K562 (cell line): ENCODE measurements at regions not wholly inside any gene's neighbourhood (a gene's known extent, or its start where the extent isn't known, plus 50 kb on each side); places are given as distances from the start of the nearest gene placed in this dataset.

Source experiments
- CBFA2T3 ChIP-seq: fragments of 450-650 bp; IDR thresholded peaks from 2 replicates; pipeline ENCODE4 v1.6.1; 2017
- CHD2 ChIP-seq: IDR thresholded peaks from 2 replicates; pipeline ENCODE4 v1.6.1; 2011; ENCODE audit warnings: low read depth, low read length
- CSDE1 ChIP-seq, 2 experiments: fragments of 450-650 bp; IDR thresholded peaks; 2 replicates each; pipeline ENCODE4 v1.6.1; 2016; ENCODE audit warnings: mild to moderate bottlenecking in 1 of 2
- GTF2F1 ChIP-seq: IDR thresholded peaks from 2 replicates; pipeline ENCODE4 v1.6.1; 2011; ENCODE audit warnings: low read depth, low read length, improper control_type of control experiment
- ILK ChIP-seq: fragments of 450-650 bp; IDR thresholded peaks from 2 replicates; pipeline ENCODE4 v1.6.1; 2016; ENCODE audit warnings: missing genetic modification characterization, low read depth, mild to moderate bottlenecking, missing compliant biosample characterization, moderate library complexity, borderline replicate concordance
- JUND ChIP-seq, 2 experiments: IDR thresholded peaks; 2 replicates in 1 of 2; 3 replicates in 1 of 2; pipeline ENCODE4 v1.6.1; 2011; ENCODE audit warnings: borderline replicate concordance in 2 of 2, low read depth in 2 of 2, low read length in 2 of 2, improper control_type of control experiment in 1 of 2, missing biosample characterization in 1 of 2, missing genetic modification characterization in 1 of 2, missing genetic modification reagents in 1 of 2
- KLF10 ChIP-seq: fragments of 250-450 bp; sonication (Bioruptor Pico); IDR thresholded peaks from 2 replicates; pipeline ENCODE4 v1.6.1; 2021; ENCODE audit warnings: matching md5 sums
- KLF6 ChIP-seq: fragments of 250-450 bp; sonication (Bioruptor Pico); IDR thresholded peaks from 2 replicates; pipeline ENCODE4 v1.4.0; 2020; ENCODE audit warnings: mild to moderate bottlenecking, moderate library complexity, borderline replicate concordance
- MIER1 ChIP-seq: fragments of 450-650 bp; IDR thresholded peaks from 2 replicates; pipeline ENCODE4 v1.6.1; 2016; ENCODE audit warnings: antibody characterized with exemption, mild to moderate bottlenecking, low read depth
- NUFIP1 ChIP-seq: fragments of 450-650 bp; IDR thresholded peaks from 2 replicates; pipeline ENCODE4 v1.6.1; 2018; ENCODE audit not compliant: partially characterized antibody
- OTX1 ChIP-seq: fragments of 450-650 bp; formaldehyde crosslinking; IDR thresholded peaks from 2 replicates; pipeline ENCODE4 v1.4.0; 2022; ENCODE audit warnings: mild to moderate bottlenecking
- PHTF2 ChIP-seq: fragments of 250-450 bp; sonication (Bioruptor Pico); IDR thresholded peaks from 2 replicates; pipeline ENCODE4 v1.5.0; 2021; ENCODE audit warnings: mild to moderate bottlenecking
- PML ChIP-seq: IDR thresholded peaks from 2 replicates; pipeline ENCODE4 v1.6.1; 2012; ENCODE audit warnings: low read length, inconsistent platforms
- POLR3G ChIP-seq: IDR thresholded peaks from 2 replicates; pipeline ENCODE4 v1.6.1; 2011; ENCODE audit not compliant: insufficient read length, insufficient replicate concordance; ENCODE audit errors: extremely low read depth
- RAD21 ChIP-seq, 2 experiments: fragments of 250-450 bp in 1 of 2; fragments of 450-650 bp in 1 of 2; sonication (Bioruptor Pico) in 1 of 2; formaldehyde crosslinking in 1 of 2; IDR thresholded peaks in 1 of 2; conservative IDR thresholded peaks in 1 of 2; 2 replicates each; pipeline versions ENCODE4 v1.4.0 to v1.8.0; 2020 to 2022; ENCODE audit warnings: mild to moderate bottlenecking in 2 of 2, moderate library complexity in 1 of 2
- RBM15 ChIP-seq: fragments of 200-400 bp; formaldehyde crosslinking; IDR thresholded peaks from 2 replicates; pipeline ENCODE4 v1.6.1; 2018; ENCODE audit warnings: mild to moderate bottlenecking, low read length, moderate library complexity; ENCODE audit not compliant: insufficient read depth
- RFX5 ChIP-seq: IDR thresholded peaks from 2 replicates; pipeline ENCODE4 v1.6.1; 2011; ENCODE audit warnings: low read depth, mild to moderate bottlenecking, improper control_type of control experiment, low read length
- SMARCC2 ChIP-seq: fragments of 450-650 bp; IDR thresholded peaks from 2 replicates; pipeline ENCODE4 v1.6.1; 2017; ENCODE audit warnings: antibody characterized with exemption, moderate library complexity, mild to moderate bottlenecking, low read depth
- ZNF224 ChIP-seq: sonication (generic); formaldehyde crosslinking; IDR thresholded peaks from 2 replicates; pipeline ENCODE4 v1.8.0; 2022; ENCODE audit warnings: mild to moderate bottlenecking, missing genetic modification reagents
- ZNF354B ChIP-seq: fragments of 250-450 bp; sonication (Bioruptor Pico); IDR thresholded peaks from 2 replicates; pipeline ENCODE4 v1.4.0; 2020
- ZNF436 ChIP-seq: fragments of 250-450, 450-650 bp; sonication (Bioruptor Pico); formaldehyde crosslinking; IDR thresholded peaks from 2 replicates; pipeline ENCODE4 v1.7.0; 2020; ENCODE audit warnings: mild to moderate bottlenecking
- ZNF77 ChIP-seq: fragments of 250-450 bp; sonication (Bioruptor Pico); IDR thresholded peaks from 2 replicates; pipeline ENCODE4 v1.5.0; 2020
- TF ChIP-seq, protein P1 (sequence below): IDR thresholded peaks from 2 replicates; pipeline ENCODE4 v1.6.1; 2011; ENCODE audit not compliant: insufficient read length; ENCODE audit errors: extremely low read depth
- TF ChIP-seq, protein P2 (sequence below): IDR thresholded peaks from 2 replicates; pipeline ENCODE4 v1.6.1; 2014; ENCODE audit warnings: antibody characterized with exemption
- TF ChIP-seq, protein P3 (sequence below): sonication (generic); formaldehyde crosslinking; IDR thresholded peaks from 2 replicates; pipeline ENCODE4 v1.8.0; 2022; ENCODE audit warnings: missing genetic modification reagents, mild to moderate bottlenecking, moderate library complexity, borderline replicate concordance
- TF ChIP-seq, protein P4 (sequence below): fragments of 250-450 bp; sonication (Bioruptor Pico); IDR thresholded peaks from 2 replicates; pipeline ENCODE4 v1.8.0; 2022; ENCODE audit warnings: moderate library complexity, mild to moderate bottlenecking, inconsistent platforms
- TF ChIP-seq, protein P5 (sequence below): sonication (generic); formaldehyde crosslinking; IDR thresholded peaks from 2 replicates; pipeline ENCODE4 v1.8.0; 2022; ENCODE audit warnings: mild to moderate bottlenecking, low read depth, missing genetic modification reagents

DNA sequence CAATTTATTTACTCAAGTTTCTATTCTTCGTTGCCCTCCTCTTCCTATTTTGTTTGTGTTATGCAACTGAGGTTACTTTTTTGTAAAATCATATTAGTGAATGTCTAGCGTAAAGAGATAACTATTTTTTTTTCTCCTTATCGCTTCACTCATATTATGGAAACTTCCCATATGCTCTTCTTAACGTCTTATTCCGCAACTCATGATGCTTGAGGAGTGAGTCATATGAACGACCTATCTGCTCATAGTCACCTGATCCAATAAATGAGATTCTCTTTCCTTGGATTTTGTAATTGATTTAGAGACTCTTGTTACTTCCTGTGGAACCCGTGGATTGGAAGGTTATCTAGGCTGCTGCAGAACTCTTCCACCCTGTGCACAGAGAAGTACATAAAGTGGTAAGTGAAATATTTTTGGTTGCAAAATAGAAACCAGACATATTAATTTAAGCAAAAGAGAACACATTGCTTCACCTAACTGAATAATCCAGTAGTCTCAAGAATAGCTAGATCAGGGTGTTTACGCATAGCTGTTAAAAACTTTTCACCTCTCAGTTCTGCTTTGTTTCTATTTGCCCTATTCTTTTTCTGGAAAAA is 719.3 kb upstream of the SGO1 start (continued):
- TF ChIP-seq CBFA2T3 (peak; percentile 84), ZNF224 (no peak), ZNF436 (CRISPR knock-in tag) (no peak), SMARCC2 (peak; percentile 52; the same call in 1 of the 2 replicates), KLF6 (CRISPR knock-in tag) (no peak), ZNF77 (CRISPR knock-in tag) (no peak), RBM15 (no peak), OTX1 (CRISPR knock-in tag) (no peak), GTF2F1 (no peak), JUND (IDR thresholded peaks at IDR 0.05; ENCODE audit: borderline replicate concordance, low read depth, low read length) (peak; percentile 95), JUND (tag; IDR thresholded peaks at IDR 0.05; ENCODE audit: borderline replicate concordance, low read depth, low read length) (peak; percentile 88; the same call in 2 of the 3 replicates), NUFIP1 (no peak), RAD21 (CRISPR knock-in tag; conservative IDR thresholded peaks at IDR 0.05 in 1 of 2, IDR thresholded peaks at IDR 0.05 in 1 of 2) (no peak), MIER1 (no peak), RFX5 (no peak), ZNF354B (CRISPR knock-in tag) (no peak), PML (no peak), CHD2 (no peak), CSDE1 (IDR thresholded peaks at IDR 0.05) (no peak), PHTF2 (CRISPR knock-in tag) (no peak), KLF10 (CRISPR knock-in tag) (no peak), ILK (tag) (no peak), POLR3G (no peak)
- TF ChIP-seq, protein P1, sequence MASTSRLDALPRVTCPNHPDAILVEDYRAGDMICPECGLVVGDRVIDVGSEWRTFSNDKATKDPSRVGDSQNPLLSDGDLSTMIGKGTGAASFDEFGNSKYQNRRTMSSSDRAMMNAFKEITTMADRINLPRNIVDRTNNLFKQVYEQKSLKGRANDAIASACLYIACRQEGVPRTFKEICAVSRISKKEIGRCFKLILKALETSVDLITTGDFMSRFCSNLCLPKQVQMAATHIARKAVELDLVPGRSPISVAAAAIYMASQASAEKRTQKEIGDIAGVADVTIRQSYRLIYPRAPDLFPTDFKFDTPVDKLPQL: no peak
- TF ChIP-seq, protein P2, sequence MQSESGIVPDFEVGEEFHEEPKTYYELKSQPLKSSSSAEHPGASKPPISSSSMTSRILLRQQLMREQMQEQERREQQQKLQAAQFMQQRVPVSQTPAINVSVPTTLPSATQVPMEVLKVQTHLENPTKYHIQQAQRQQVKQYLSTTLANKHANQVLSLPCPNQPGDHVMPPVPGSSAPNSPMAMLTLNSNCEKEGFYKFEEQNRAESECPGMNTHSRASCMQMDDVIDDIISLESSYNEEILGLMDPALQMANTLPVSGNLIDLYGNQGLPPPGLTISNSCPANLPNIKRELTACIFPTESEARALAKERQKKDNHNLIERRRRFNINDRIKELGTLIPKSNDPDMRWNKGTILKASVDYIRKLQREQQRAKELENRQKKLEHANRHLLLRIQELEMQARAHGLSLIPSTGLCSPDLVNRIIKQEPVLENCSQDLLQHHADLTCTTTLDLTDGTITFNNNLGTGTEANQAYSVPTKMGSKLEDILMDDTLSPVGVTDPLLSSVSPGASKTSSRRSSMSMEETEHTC: peak; percentile 82
- TF ChIP-seq, protein P3, sequence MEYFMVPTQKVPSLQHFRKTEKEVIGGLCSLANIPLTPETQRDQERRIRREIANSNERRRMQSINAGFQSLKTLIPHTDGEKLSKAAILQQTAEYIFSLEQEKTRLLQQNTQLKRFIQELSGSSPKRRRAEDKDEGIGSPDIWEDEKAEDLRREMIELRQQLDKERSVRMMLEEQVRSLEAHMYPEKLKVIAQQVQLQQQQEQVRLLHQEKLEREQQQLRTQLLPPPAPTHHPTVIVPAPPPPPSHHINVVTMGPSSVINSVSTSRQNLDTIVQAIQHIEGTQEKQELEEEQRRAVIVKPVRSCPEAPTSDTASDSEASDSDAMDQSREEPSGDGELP (CRISPR knock-in tag): no peak
- TF ChIP-seq, protein P4, sequence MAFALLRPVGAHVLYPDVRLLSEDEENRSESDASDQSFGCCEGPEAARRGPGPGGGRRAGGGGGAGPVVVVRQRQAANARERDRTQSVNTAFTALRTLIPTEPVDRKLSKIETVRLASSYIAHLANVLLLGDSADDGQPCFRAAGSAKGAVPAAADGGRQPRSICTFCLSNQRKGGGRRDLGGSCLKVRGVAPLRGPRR (CRISPR knock-in tag): no peak
- TF ChIP-seq, protein P5, sequence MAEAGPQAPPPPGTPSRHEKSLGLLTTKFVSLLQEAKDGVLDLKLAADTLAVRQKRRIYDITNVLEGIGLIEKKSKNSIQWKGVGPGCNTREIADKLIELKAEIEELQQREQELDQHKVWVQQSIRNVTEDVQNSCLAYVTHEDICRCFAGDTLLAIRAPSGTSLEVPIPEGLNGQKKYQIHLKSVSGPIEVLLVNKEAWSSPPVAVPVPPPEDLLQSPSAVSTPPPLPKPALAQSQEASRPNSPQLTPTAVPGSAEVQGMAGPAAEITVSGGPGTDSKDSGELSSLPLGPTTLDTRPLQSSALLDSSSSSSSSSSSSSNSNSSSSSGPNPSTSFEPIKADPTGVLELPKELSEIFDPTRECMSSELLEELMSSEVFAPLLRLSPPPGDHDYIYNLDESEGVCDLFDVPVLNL (CRISPR knock-in tag): no peak
